OCI-LY7 (cell line): ENCODE measurements at regions not wholly inside any gene's neighbourhood (a gene's known extent, or its start where the extent isn't known, plus 50 kb on each side); places are given as distances from the start of the nearest gene placed in this dataset.

Source experiments
- BruUV-seq: library from RNA; stranded (reverse); fragments of 400-500 nt; replicated peaks from 2 replicates; lab custom pipeline; 2021; lab: Mats Ljungman, UMichigan
- CTCF ChIA-PET: fragments of 300-600 bp; sonication (Branson Sonifier 250); formaldehyde crosslinking; loops from one replicate; lab custom pipeline; 2022; ENCODE audit warnings: antibody characterized with exemption; ENCODE audit not compliant: unreplicated experiment; lab: Charles Lee
- POLR2A ChIA-PET: fragments of 300-600 bp; sonication (Branson Sonifier 250); formaldehyde crosslinking; loops from one replicate; lab custom pipeline; 2022; ENCODE audit warnings: antibody characterized with exemption; lab: Charles Lee
- DNase-seq: peaks from one replicate; pipeline ENCODE4 v3.0.0-alpha.2; 2015; ENCODE audit warnings: low spot score
- H2AFZ ChIP-seq: fragments of 200-600 bp; sonication (generic), shearing (Covaris generic); 2 replicates; pipeline ENCODE4 v1.6.1; 2014; ENCODE audit warnings: mild to moderate bottlenecking, antibody characterized with exemption, low read length, moderate library complexity
- H3K27ac ChIP-seq: fragments of 200-600 bp; sonication (generic); 2 replicates; pipeline ENCODE4 v1.5.1; 2014; ENCODE audit warnings: mixed run types, low read depth, mild to moderate bottlenecking, moderate library complexity, low read length, inconsistent platforms; ENCODE audit not compliant: poor library complexity, severe bottlenecking
- H3K36me3 ChIP-seq: fragments of 200-600 bp; sonication (generic); 2 replicates; pipeline ENCODE4 v1.6.1; 2014; ENCODE audit warnings: mild to moderate bottlenecking, antibody characterized with exemption, low read length, moderate library complexity, mixed read lengths; ENCODE audit not compliant: insufficient read depth
- H3K4me1 ChIP-seq: fragments of 200-600 bp; sonication (generic); 2 replicates; pipeline ENCODE4 v1.5.1; 2014; ENCODE audit warnings: mild to moderate bottlenecking, low read length; ENCODE audit not compliant: insufficient read depth, poor library complexity, severe bottlenecking
- H3K4me2 ChIP-seq: fragments of 200-600 bp; sonication (generic); 2 replicates; pipeline ENCODE4 v1.6.1; 2014; ENCODE audit warnings: mild to moderate bottlenecking, low read length
- H3K4me3 ChIP-seq: fragments of 200-600 bp; sonication (generic); 2 replicates; pipeline ENCODE4 v1.5.1; 2014; ENCODE audit warnings: mild to moderate bottlenecking, low read depth, low read length; ENCODE audit not compliant: poor library complexity, severe bottlenecking
- H3K79me2 ChIP-seq: fragments of 200-600 bp; sonication (generic); 2 replicates; pipeline ENCODE4 v1.6.1; 2016; ENCODE audit warnings: low read depth, mild to moderate bottlenecking, low read length, moderate library complexity, mixed read lengths; ENCODE audit not compliant: insufficient read depth
- H3K9me2 ChIP-seq: fragments of 200-600 bp; sonication (generic); 2 replicates; pipeline ENCODE4 v1.6.1; 2016; ENCODE audit warnings: mild to moderate bottlenecking, low read length, mixed read lengths; ENCODE audit not compliant: insufficient read depth
- H3K9me3 ChIP-seq: fragments of 200-600 bp; sonication (generic); 2 replicates; pipeline ENCODE4 v1.6.1; 2014; ENCODE audit warnings: mild to moderate bottlenecking, mixed run types, low read length, mixed read lengths
- H4K20me1 ChIP-seq: fragments of 200-600 bp; sonication (generic); 2 replicates; pipeline ENCODE4 v1.6.1; 2014; ENCODE audit warnings: mild to moderate bottlenecking, antibody characterized with exemption, low read length, moderate library complexity, mixed read lengths; ENCODE audit not compliant: insufficient read depth
- CTCF ChIP-seq: fragments of 200-600 bp; sonication (generic); conservative IDR thresholded peaks from 2 replicates; pipeline ENCODE4 v1.5.1; 2014; ENCODE audit warnings: mild to moderate bottlenecking, antibody characterized with exemption, low read length, moderate library complexity, mixed read lengths
- EZH2phosphoT487 ChIP-seq: fragments of 200-600 bp; sonication (generic); IDR thresholded peaks from 2 replicates; pipeline ENCODE4 v1.6.1; 2018; ENCODE audit warnings: low read depth, borderline replicate concordance, mild to moderate bottlenecking, mixed run types, antibody characterized with exemption, low read length, moderate library complexity, mixed read lengths
- intact Hi-C: fragments of 100-400 bp; cut with micrococcal nuclease; formaldehyde crosslinking; loops from one replicate; pipeline ENCODE4 v1.10.0; 2022; ENCODE audit not compliant: unreplicated experiment

- Histone ChIP-seq H3K4me3 (no peak overlapping the region), H3K36me3 (no peaks in the 10 kb centered on the region), H3K9me3 (no peaks in the 10 kb centered on the region), H3K4me2 (no peak overlapping the region), H3K4me1 (no peaks in the 10 kb centered on the region), H3K9me2 (no peaks in the 10 kb centered on the region), H3K79me2 (no peaks in the 10 kb centered on the region), H3K27ac (no peak overlapping the region), H2AFZ (no peak overlapping the region), H4K20me1 (no peaks in the 10 kb centered on the region)
- ChIA-PET CTCF (no interaction called here), POLR2A (interaction anchor here (0.6 kb wide), 1 partner anchor 1406 kb away, joined by 3 read pairs; no protein-coding TSS in a partner anchor)
- BruUV-seq: no TSS peak
- intact Hi-C loops: no loop called here
- DNase-seq: no peak
- TF ChIP-seq EZH2phosphoT487: no peak
- TF ChIP-seq CTCF: no peak
Observed at GRCh38 chrX:95645738-95646137, 1038.9 kb upstream of the DIAPH2 start.

GRCh38 chrX:95662200-95662599 is 1022.4 kb upstream of the DIAPH2 start:
- ChIA-PET CTCF (no interaction called here), POLR2A (no interaction called here)
- Histone ChIP-seq H4K20me1 (no peaks in the 10 kb centered on the region), H3K9me3 (no peaks in the 10 kb centered on the region), H2AFZ (no peak overlapping the region), H3K79me2 (no peaks in the 10 kb centered on the region), H3K36me3 (no peaks in the 10 kb centered on the region), H3K4me3 (no peak overlapping the region), H3K4me1 (no peaks in the 10 kb centered on the region), H3K9me2 (no peaks in the 10 kb centered on the region), H3K4me2 (no peak overlapping the region), H3K27ac (no peak overlapping the region)
- intact Hi-C loops: no loop called here
- no TSS peak for BruUV-seq
- DNase-seq: no peak
- no peak for TF ChIP-seq EZH2phosphoT487
- no peak for TF ChIP-seq CTCF

- intact Hi-C loops: no loop called here
- H3K4me3 ChIP-seq: no peak overlapping the region
- H3K9me2 ChIP-seq: no peaks in the 10 kb centered on the region
- ChIA-PET POLR2A (no interaction called here), CTCF (no interaction called here)
- H3K27ac ChIP-seq: no peak overlapping the region
- H3K36me3 ChIP-seq: no peaks in the 10 kb centered on the region
- H3K9me3 ChIP-seq: no peaks in the 10 kb centered on the region
- H3K4me2 ChIP-seq: no peak overlapping the region
- no peak for TF ChIP-seq EZH2phosphoT487
- TF ChIP-seq CTCF: no peak
- BruUV-seq: no TSS peak
- H4K20me1 ChIP-seq: no peaks in the 10 kb centered on the region
- DNase-seq: no peak
- H2AFZ ChIP-seq: no peak overlapping the region
- no peaks in the 10 kb centered on the region for H3K79me2 ChIP-seq
- no peaks in the 10 kb centered on the region for H3K4me1 ChIP-seq
Observed at GRCh38 chrX:95666056-95666455, 1018.6 kb upstream of the DIAPH2 start.
